Body of pancreas (tissue), 4 donors: ENCODE measurements at regions not wholly inside any gene's neighbourhood (a gene's known extent, or its start where the extent isn't known, plus 50 kb on each side); places are given as distances from the start of the nearest gene placed in this dataset.

Source experiments
- ATAC-seq: fragments of 150-250 bp; one replicate; pipeline ENCODE4 v1.9.1; 2016
- DNase-seq, 4 donors: peaks; one replicate each; pipeline ENCODE4 v3.0.0-alpha.2; 2019
- H3K27ac ChIP-seq, 4 donors: fragments of 200-600 bp; sonication (generic); 1 replicate in 3 of 4; 2 replicates in 1 of 4; pipeline versions ENCODE4 v1.5.1 to v1.6.1; 2016 to 2019; ENCODE audit warnings: mild to moderate bottlenecking in 1 of 4, mixed read lengths in 1 of 4, moderate library complexity in 1 of 4
- H3K27me3 ChIP-seq, 2 donors: fragments of 200-600 bp; sonication (generic); one replicate each; pipeline ENCODE4 v1.6.0; 2016; ENCODE audit warnings: mild to moderate bottlenecking in 1 of 2
- H3K36me3 ChIP-seq, 2 donors: fragments of 200-600 bp; sonication (generic); replicated peaks in 1 of 2; 2 replicates each; pipeline ENCODE4 v1.5.1; 2016; ENCODE audit warnings: low read depth in 2 of 2; ENCODE audit not compliant: insufficient read depth in 1 of 2
- H3K4me1 ChIP-seq: fragments of 200-600 bp; sonication (generic); one replicate; pipeline ENCODE4 v1.6.0; 2016
- H3K4me3 ChIP-seq, 2 donors: fragments of 200-600 bp; sonication (generic); 1 replicate in 1 of 2; 2 replicates in 1 of 2; pipeline ENCODE4 v1.5.1; 2016 to 2019
- H3K9me3 ChIP-seq, 3 donors: fragments of 200-600 bp; sonication (generic); 1 replicate in 2 of 3; 2 replicates in 1 of 3; pipeline ENCODE4 v1.5.1; 2016
- POLR2A ChIP-seq, 3 donors: fragments of 450-650 bp; IDR thresholded peaks; one replicate each; pipeline ENCODE4 v1.6.1; 2016; ENCODE audit warnings: antibody characterized with exemption in 3 of 3, mild to moderate bottlenecking in 2 of 3
- WGBS, 2 donors: methylation state at CpG; one replicate each; pipeline ENCODE4 v1.1.5; 2017; 5-methylcytosine and 5-hydroxymethylcytosine counted together
- intact Hi-C: fragments of 100-400 bp; cut with DNase I; formaldehyde crosslinking; loops from one replicate; pipeline ENCODE4 v1.15.1; 2023
- TF ChIP-seq, protein P1 (sequence below), 7 experiments: fragments of 450-650 bp in 4 of 7; fragments of 200-600 bp in 3 of 7; sonication (generic) in 3 of 7; IDR thresholded peaks; one replicate each; pipeline ENCODE4 v1.5.1; 2016 to 2019; ENCODE audit warnings: antibody characterized with exemption in 7 of 7

DNA sequence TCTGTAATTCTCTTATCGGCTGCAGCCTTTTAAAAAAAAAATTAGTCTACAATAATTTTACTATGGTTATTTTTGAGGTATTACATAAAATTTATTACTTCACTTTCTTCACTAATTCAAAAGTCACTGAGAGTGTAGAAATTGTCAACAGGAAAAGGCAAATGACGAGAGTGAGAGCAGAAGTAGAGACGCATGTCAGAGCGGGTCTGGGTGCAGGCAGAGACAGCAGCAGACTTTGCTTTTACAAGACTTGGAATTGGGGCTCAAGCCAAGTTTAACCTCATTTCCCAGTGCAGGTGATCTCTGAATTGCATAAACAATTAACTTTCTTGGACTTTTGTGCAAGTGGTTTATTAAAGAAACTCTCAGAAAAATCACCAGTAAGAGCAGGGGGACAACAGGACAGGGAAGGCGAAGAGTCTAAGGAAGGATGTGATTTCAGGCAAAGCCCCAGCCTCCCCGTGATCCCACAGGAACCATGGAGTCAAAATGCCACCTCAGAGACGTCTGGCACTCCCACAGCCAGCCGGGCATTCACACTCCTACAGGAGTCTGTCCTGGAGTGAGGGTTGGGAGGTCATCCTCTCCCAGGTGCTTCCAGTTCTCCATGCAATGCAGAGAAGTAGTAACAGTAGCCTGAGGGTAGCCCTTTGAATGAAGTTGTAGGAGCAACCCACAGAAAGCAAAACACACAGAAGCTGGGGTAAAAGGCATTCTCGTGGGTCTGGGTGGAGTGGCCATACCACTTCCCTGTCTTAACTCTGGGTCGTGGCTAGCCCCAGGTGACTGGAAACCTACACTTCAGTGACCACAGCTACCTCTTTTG lies 274.0 kb upstream of the TGFBR2 start:
- no peak overlapping the region for H3K4me3 ChIP-seq

DNA sequence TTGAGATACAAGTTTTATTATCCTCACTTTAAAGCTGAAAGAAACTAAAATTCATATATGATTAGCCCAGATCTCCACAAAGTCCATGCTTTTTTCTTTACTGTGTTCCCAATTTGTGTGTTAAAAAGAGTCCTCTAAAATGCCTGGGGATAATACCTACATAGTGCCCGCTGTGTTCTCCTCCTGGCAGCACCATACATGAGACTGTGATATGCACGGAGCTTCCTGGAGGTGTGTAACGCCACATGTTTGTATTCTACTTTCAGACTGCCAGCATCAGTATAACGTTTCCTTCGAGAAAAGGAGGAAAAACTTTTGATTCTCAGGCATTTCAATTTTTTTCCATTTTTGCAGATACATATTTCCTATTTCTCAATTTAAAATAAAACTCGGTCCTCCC lies 273.3 kb upstream of the TGFBR2 start:
- no peak overlapping the region for H3K27ac ChIP-seq
- ATAC-seq (no peak), DNase-seq (no peak)
- no peaks in the 10 kb centered on the region for H3K27me3 ChIP-seq
- no peak for TF ChIP-seq POLR2A (IDR thresholded peaks at IDR 0.05)
- TF ChIP-seq, protein P1, sequence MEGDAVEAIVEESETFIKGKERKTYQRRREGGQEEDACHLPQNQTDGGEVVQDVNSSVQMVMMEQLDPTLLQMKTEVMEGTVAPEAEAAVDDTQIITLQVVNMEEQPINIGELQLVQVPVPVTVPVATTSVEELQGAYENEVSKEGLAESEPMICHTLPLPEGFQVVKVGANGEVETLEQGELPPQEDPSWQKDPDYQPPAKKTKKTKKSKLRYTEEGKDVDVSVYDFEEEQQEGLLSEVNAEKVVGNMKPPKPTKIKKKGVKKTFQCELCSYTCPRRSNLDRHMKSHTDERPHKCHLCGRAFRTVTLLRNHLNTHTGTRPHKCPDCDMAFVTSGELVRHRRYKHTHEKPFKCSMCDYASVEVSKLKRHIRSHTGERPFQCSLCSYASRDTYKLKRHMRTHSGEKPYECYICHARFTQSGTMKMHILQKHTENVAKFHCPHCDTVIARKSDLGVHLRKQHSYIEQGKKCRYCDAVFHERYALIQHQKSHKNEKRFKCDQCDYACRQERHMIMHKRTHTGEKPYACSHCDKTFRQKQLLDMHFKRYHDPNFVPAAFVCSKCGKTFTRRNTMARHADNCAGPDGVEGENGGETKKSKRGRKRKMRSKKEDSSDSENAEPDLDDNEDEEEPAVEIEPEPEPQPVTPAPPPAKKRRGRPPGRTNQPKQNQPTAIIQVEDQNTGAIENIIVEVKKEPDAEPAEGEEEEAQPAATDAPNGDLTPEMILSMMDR (IDR thresholded peaks at IDR 0.05) = no peak
- 71 to 72% methylated on average over 6 of the region's 6 CpGs for WGBS, 2 donors
- no peak overlapping the region for H3K4me3 ChIP-seq
- intact Hi-C loops = no loop called here
- H3K36me3 ChIP-seq = no peaks in the 10 kb centered on the region
- H3K9me3 ChIP-seq = no peaks in the 10 kb centered on the region
- no peaks in the 10 kb centered on the region for H3K4me1 ChIP-seq

More for the DNA sequence above, 274.0 kb upstream of the TGFBR2 start:
- no peak for TF ChIP-seq POLR2A (IDR thresholded peaks at IDR 0.05)
- TF ChIP-seq, protein P1 (IDR thresholded peaks at IDR 0.05) = no peak
- 54 to 64% methylated on average over 10 of the region's 10 CpGs for WGBS, 2 donors
- Histone ChIP-seq H3K36me3 (no peaks in the 10 kb centered on the region), H3K9me3 (no peaks in the 10 kb centered on the region), H3K4me1 (no peaks in the 10 kb centered on the region), H3K27ac (no peak overlapping the region), H3K27me3 (no peaks in the 10 kb centered on the region)
- no peak for DNase-seq
- ATAC-seq = no peak
- intact Hi-C loops = no loop called here

DNA sequence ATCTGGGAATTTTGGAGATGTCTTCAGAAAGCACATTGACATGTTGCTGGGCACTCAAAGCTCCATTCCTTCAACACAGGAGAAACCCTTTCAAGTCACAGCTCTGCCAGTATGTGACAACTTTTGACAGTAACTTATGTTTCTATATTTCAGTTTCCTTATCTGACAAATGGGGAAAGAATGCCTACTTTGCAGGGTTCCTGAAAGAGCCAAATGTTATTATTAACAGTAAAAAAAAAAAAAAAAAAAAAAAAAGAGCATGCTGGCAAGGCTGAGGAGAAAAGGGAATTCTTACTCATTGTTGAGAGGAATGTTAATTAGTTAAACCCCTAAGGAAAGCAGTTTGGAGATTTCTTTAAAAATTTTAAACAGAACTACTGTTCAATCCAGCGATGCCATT lies 272.5 kb upstream of the TGFBR2 start:
- no peak for DNase-seq
- Histone ChIP-seq H3K4me3 (no peak overlapping the region), H3K27ac (no peak overlapping the region), H3K4me1 (no peaks in the 10 kb centered on the region), H3K9me3 (no peaks in the 10 kb centered on the region), H3K36me3 (no peaks in the 10 kb centered on the region), H3K27me3 (no peaks in the 10 kb centered on the region)
- intact Hi-C loops = no loop called here
- 87 to 93% methylated on average over 1 of the region's 1 CpG for WGBS, 2 donors
- TF ChIP-seq, protein P1 (IDR thresholded peaks at IDR 0.05) = no peak
- TF ChIP-seq POLR2A (IDR thresholded peaks at IDR 0.05) = no peak
- no peak for ATAC-seq

DNA sequence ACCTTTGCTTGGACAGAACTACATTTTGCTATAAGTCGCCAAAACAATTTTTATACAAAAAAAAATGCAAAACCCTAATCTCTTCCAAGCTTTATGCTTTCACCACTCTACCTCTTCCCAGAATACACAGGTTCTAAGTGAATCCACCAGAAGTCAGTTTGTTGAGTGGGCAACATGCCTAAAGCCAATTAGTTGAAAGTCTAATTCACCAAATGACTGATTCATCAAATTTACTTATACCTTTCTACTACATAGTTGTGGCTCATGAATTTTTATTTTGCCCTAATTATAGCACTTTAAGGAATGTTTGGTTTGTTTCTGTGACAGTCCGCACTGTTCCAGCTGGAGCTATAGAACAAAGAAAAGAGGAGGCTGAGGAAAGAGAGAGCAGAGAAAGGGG lies 265.9 kb upstream of the TGFBR2 start:
- TF ChIP-seq, protein P1 (IDR thresholded peaks at IDR 0.05) = no peak
- TF ChIP-seq POLR2A (IDR thresholded peaks at IDR 0.05) = no peak
- intact Hi-C loops = no loop called here
- Histone ChIP-seq H3K27me3 (no peaks in the 10 kb centered on the region), H3K4me1 (no peaks in the 10 kb centered on the region), H3K27ac (no peak overlapping the region), H3K36me3 (no peaks in the 10 kb centered on the region), H3K9me3 (no peaks in the 10 kb centered on the region), H3K4me3 (no peak overlapping the region)
- ATAC-seq = no peak
- 48 to 60% methylated on average over 2 of the region's 2 CpGs for WGBS, 2 donors
- DNase-seq = no peak

DNA sequence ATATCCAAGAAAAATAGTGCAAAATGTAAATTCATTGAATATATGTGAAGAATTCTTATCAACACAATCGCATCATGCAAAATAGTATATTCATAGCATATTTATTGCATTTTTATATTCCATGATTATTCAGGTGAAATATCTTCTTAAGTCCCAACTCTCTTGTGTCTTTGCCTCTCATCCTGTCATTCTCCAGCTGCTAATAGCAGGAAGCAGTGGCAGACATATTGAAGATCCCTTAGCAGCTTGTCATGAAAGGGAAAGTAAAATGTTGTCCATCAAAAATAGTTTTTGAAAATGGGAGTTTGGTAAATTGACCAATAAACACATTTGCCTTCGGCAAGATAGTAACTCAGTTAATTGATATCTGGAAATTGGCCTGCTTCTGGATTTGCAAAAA lies 265.3 kb upstream of the TGFBR2 start:
- Histone ChIP-seq H3K27me3 (no peaks in the 10 kb centered on the region), H3K27ac (no peak overlapping the region), H3K4me1 (no peaks in the 10 kb centered on the region), H3K9me3 (no peaks in the 10 kb centered on the region), H3K36me3 (no peaks in the 10 kb centered on the region), H3K4me3 (no peak overlapping the region)
- intact Hi-C loops = no loop called here
- no peak for ATAC-seq
- TF ChIP-seq, protein P1 (IDR thresholded peaks at IDR 0.05) = no peak
- 68 to 95% methylated on average over 2 of the region's 2 CpGs for WGBS, 2 donors
- DNase-seq = no peak
